SU-DHL-6 (cell line): ENCODE measurements at regions not wholly inside any gene's neighbourhood (a gene's known extent, or its start where the extent isn't known, plus 50 kb on each side); places are given as distances from the start of the nearest gene placed in this dataset.

Source experiments
- EZH2phosphoT487 ChIP-seq: fragments of 200-600 bp; sonication (generic), shearing (Covaris generic); conservative IDR thresholded peaks from 2 replicates; pipeline ENCODE4 v1.6.1; 2018; ENCODE audit warnings: mild to moderate bottlenecking, antibody characterized with exemption, low read length, moderate library complexity, mixed read lengths
- TF ChIP-seq, protein P1 (sequence below): fragments of 200-600 bp; sonication (generic); IDR thresholded peaks from one replicate; pipeline ENCODE4 v1.5.1; 2017; ENCODE audit warnings: antibody characterized with exemption, mild to moderate bottlenecking, low read length, moderate library complexity; ENCODE audit not compliant: insufficient read depth, poor library complexity, severe bottlenecking

DNA sequence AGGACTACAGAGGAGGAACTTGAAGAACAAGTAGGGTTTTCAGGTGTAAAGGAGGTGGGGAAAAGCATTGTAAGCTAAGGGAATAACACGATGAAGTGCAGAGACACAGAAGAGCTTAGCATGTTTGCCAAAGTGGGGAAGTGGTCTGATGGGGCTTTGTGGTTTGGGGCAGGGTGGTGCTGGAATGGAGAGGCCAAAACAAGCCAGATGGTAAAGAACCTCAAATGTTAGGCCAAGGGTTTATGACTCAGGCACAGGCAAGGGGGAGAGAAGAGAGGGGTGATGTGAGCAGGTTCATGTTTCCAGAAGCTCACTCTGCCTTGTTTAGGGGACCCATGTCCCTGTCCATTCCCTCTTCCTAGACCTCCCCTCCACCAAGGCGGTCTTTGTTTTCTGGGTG, 104.5 kb upstream of the YWHAQ start:
- TF ChIP-seq, protein P1, sequence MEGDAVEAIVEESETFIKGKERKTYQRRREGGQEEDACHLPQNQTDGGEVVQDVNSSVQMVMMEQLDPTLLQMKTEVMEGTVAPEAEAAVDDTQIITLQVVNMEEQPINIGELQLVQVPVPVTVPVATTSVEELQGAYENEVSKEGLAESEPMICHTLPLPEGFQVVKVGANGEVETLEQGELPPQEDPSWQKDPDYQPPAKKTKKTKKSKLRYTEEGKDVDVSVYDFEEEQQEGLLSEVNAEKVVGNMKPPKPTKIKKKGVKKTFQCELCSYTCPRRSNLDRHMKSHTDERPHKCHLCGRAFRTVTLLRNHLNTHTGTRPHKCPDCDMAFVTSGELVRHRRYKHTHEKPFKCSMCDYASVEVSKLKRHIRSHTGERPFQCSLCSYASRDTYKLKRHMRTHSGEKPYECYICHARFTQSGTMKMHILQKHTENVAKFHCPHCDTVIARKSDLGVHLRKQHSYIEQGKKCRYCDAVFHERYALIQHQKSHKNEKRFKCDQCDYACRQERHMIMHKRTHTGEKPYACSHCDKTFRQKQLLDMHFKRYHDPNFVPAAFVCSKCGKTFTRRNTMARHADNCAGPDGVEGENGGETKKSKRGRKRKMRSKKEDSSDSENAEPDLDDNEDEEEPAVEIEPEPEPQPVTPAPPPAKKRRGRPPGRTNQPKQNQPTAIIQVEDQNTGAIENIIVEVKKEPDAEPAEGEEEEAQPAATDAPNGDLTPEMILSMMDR: no peak
- TF ChIP-seq EZH2phosphoT487: no peak
